ENCODE measurements at regions not wholly inside any gene's neighbourhood (a gene's known extent, or its start where the extent isn't known, plus 50 kb on each side); places are given as distances from the start of the nearest gene placed in this dataset.

GRCh38 chr18:77366720-77367641, 117.3 kb downstream of the GALR1 start:
- in situ Hi-C loops (cut with MboI; ENCODE audit: low pct_unique_long_range_greater_than_20kb, low sequenced_read_pairs, unreplicated experiment) = no loop called here
- TF ChIP-seq CTCF (IDR thresholded peaks at IDR 0.05; ENCODE audit: extremely low read depth, insufficient read depth, missing control alignments) = no peak
- DNase-seq (ENCODE audit: low spot score) = no peak

GRCh38 chr18:77369644-77370043, 120.0 kb downstream of the GALR1 start:
- in situ Hi-C loops (cut with MboI; ENCODE audit: low pct_unique_long_range_greater_than_20kb, low sequenced_read_pairs, unreplicated experiment) = no loop called here

GRCh38 chr18:77373730-77374445, 124.2 kb downstream of the GALR1 start:
- no peak for DNase-seq (ENCODE audit: low spot score)
- in situ Hi-C loops (cut with MboI; ENCODE audit: low pct_unique_long_range_greater_than_20kb, low sequenced_read_pairs, unreplicated experiment) = no loop called here
- TF ChIP-seq CTCF (IDR thresholded peaks at IDR 0.05; ENCODE audit: extremely low read depth, insufficient read depth, missing control alignments) = no peak

More at GRCh38 chr18:77369644-77370043, 120.0 kb downstream of the GALR1 start:
- TF ChIP-seq CTCF (IDR thresholded peaks at IDR 0.05; ENCODE audit: extremely low read depth, insufficient read depth, missing control alignments) = no peak
- DNase-seq (ENCODE audit: low spot score) = no peak

- no peak for TF ChIP-seq CTCF (IDR thresholded peaks at IDR 0.05; ENCODE audit: extremely low read depth, insufficient read depth, missing control alignments)
- in situ Hi-C loops (cut with MboI; ENCODE audit: low pct_unique_long_range_greater_than_20kb, low sequenced_read_pairs, unreplicated experiment) = no loop called here
- no peak for DNase-seq (ENCODE audit: low spot score)
These were observed 124.8 kb downstream of the GALR1 start for GRCh38 chr18:77374446-77374805.

GRCh38 chr18:77376043-77376732, 126.5 kb downstream of the GALR1 start:
- no peak for DNase-seq (ENCODE audit: low spot score)
- in situ Hi-C loops (cut with MboI; ENCODE audit: low pct_unique_long_range_greater_than_20kb, low sequenced_read_pairs, unreplicated experiment) = no loop called here
- no peak for TF ChIP-seq CTCF (IDR thresholded peaks at IDR 0.05; ENCODE audit: extremely low read depth, insufficient read depth, missing control alignments)

GRCh38 chr18:77376733-77377094, 127.1 kb downstream of the GALR1 start:
- DNase-seq (ENCODE audit: low spot score) = no peak
- no peak for TF ChIP-seq CTCF (IDR thresholded peaks at IDR 0.05; ENCODE audit: extremely low read depth, insufficient read depth, missing control alignments)
- in situ Hi-C loops (cut with MboI; ENCODE audit: low pct_unique_long_range_greater_than_20kb, low sequenced_read_pairs, unreplicated experiment) = no loop called here
